Parathyroid adenoma (tissue), 2 donors: ENCODE measurements at regions not wholly inside any gene's neighbourhood (a gene's known extent, or its start where the extent isn't known, plus 50 kb on each side); places are given as distances from the start of the nearest gene placed in this dataset.

ENCODE experiments used
- H2AFZ ChIP-seq: fragments of 300-600 bp; sonication (generic); one replicate; pipeline ENCODE4 v1.7.0; 2017; ENCODE audit warnings: antibody characterized with exemption, mild to moderate bottlenecking
- H3K27ac ChIP-seq: fragments of 300-600 bp; sonication (generic); one replicate; pipeline ENCODE4 v1.7.0; 2017
- H3K27me3 ChIP-seq: fragments of 300-600 bp; sonication (generic); one replicate; pipeline ENCODE4 v1.7.0; 2017; ENCODE audit warnings: low read length; ENCODE audit not compliant: control insufficient read depth, insufficient read depth
- H3K36me3 ChIP-seq: fragments of 300-600 bp; sonication (generic); one replicate; pipeline ENCODE4 v1.7.0; 2017; ENCODE audit warnings: low read length; ENCODE audit not compliant: control insufficient read depth, insufficient read depth
- H3K4me1 ChIP-seq: fragments of 300-600 bp; sonication (generic); one replicate; pipeline ENCODE4 v1.7.0; 2017; ENCODE audit warnings: control low read depth
- H3K4me2 ChIP-seq: fragments of 300-600 bp; sonication (generic); one replicate; pipeline ENCODE4 v1.7.0; 2017; ENCODE audit warnings: low read length
- H3K4me3 ChIP-seq: fragments of 300-600 bp; sonication (generic); one replicate; pipeline ENCODE4 v1.7.0; 2017; ENCODE audit warnings: low read depth, low read length
- H3K79me2 ChIP-seq: fragments of 300-600 bp; sonication (generic); one replicate; pipeline ENCODE4 v1.7.0; 2017; ENCODE audit warnings: control low read depth
- H3K9ac ChIP-seq: fragments of 300-600 bp; sonication (generic); one replicate; pipeline ENCODE4 v1.7.0; 2017; ENCODE audit warnings: mild to moderate bottlenecking
- H3K9me3 ChIP-seq: fragments of 300-600 bp; sonication (generic); one replicate; pipeline ENCODE4 v1.7.0; 2017; ENCODE audit warnings: low read length; ENCODE audit not compliant: control insufficient read depth
- CTCF ChIP-seq: fragments of 300-600 bp; sonication (generic); IDR thresholded peaks from one replicate; pipeline ENCODE4 v1.7.0; 2017; ENCODE audit warnings: antibody characterized with exemption, mild to moderate bottlenecking
- donor health status: primary hyperparathyroidism.

GRCh38 chr18:24736662-24737330, 276.4 kb downstream of the HRH4 start:
- Histone ChIP-seq H3K36me3 (no peaks in the 10 kb centered on the region), H2AFZ (no peak overlapping the region), H3K9me3 (no peaks in the 10 kb centered on the region), H3K4me2 (no peak overlapping the region), H3K79me2 (no peaks in the 10 kb centered on the region), H3K27ac (no peak overlapping the region), H3K9ac (no peak overlapping the region), H3K4me3 (no peak overlapping the region), H3K27me3 (no peaks in the 10 kb centered on the region), H3K4me1 (no peaks in the 10 kb centered on the region)
- TF ChIP-seq CTCF = no peak

- H2AFZ ChIP-seq = no peak overlapping the region
- TF ChIP-seq CTCF = no peak
- no peak overlapping the region for H3K4me3 ChIP-seq
- no peak overlapping the region for H3K4me2 ChIP-seq
- H3K27ac ChIP-seq = no peak overlapping the region
- no peak overlapping the region for H3K9ac ChIP-seq
- no peaks in the 10 kb centered on the region for H3K27me3 ChIP-seq
- H3K4me1 ChIP-seq = no peaks in the 10 kb centered on the region
- no peaks in the 10 kb centered on the region for H3K36me3 ChIP-seq
- H3K9me3 ChIP-seq = no peaks in the 10 kb centered on the region
- H3K79me2 ChIP-seq = no peaks in the 10 kb centered on the region
These were observed 280.4 kb downstream of the HRH4 start for GRCh38 chr18:24740829-24741228.

- H3K36me3 ChIP-seq = no peaks in the 10 kb centered on the region
- no peak overlapping the region for H3K4me3 ChIP-seq
- no peak for TF ChIP-seq CTCF
- no peak overlapping the region for H3K9ac ChIP-seq
- no peaks in the 10 kb centered on the region for H3K27me3 ChIP-seq
- H2AFZ ChIP-seq = no peak overlapping the region
- no peaks in the 10 kb centered on the region for H3K4me1 ChIP-seq
- H3K79me2 ChIP-seq = no peaks in the 10 kb centered on the region
- no peak overlapping the region for H3K4me2 ChIP-seq
- no peak overlapping the region for H3K27ac ChIP-seq
- no peaks in the 10 kb centered on the region for H3K9me3 ChIP-seq
These were observed 280.9 kb downstream of the HRH4 start for GRCh38 chr18:24741321-24741720.

GRCh38 chr18:24741965-24742724, 281.7 kb downstream of the HRH4 start:
- Histone ChIP-seq H3K79me2 (no peaks in the 10 kb centered on the region), H3K4me3 (no peak overlapping the region), H3K4me1 (no peaks in the 10 kb centered on the region), H3K36me3 (no peaks in the 10 kb centered on the region), H3K27ac (no peak overlapping the region), H3K27me3 (no peaks in the 10 kb centered on the region), H3K9ac (no peak overlapping the region), H3K9me3 (no peaks in the 10 kb centered on the region), H3K4me2 (no peak overlapping the region), H2AFZ (no peak overlapping the region)
- TF ChIP-seq CTCF = no peak
